NB4 (cell line): ENCODE measurements at regions not wholly inside any gene's neighbourhood (a gene's known extent, or its start where the extent isn't known, plus 50 kb on each side); places are given as distances from the start of the nearest gene placed in this dataset.

Experiments
- CTCF ChIP-seq: IDR thresholded peaks from one replicate; pipeline ENCODE4 v1.5.1; 2012; ENCODE audit warnings: low read depth, low read length
- MAX ChIP-seq: IDR thresholded peaks from 2 replicates; pipeline ENCODE4 v1.6.1; 2011; ENCODE audit warnings: low read depth, low read length
- POLR2A ChIP-seq: IDR thresholded peaks from 2 replicates; pipeline ENCODE4 v1.6.1; 2011; ENCODE audit warnings: mild to moderate bottlenecking; ENCODE audit not compliant: insufficient read length; ENCODE audit errors: extremely low read depth

GRCh38 chr1:232532901-232533300 is 97.0 kb downstream of the SIPA1L2 start:
- no peak for TF ChIP-seq CTCF
- no peak for TF ChIP-seq MAX
- no peak for TF ChIP-seq POLR2A
